CD4-positive, alpha-beta memory T cell (primary cell): ENCODE measurements at regions not wholly inside any gene's neighbourhood (a gene's known extent, or its start where the extent isn't known, plus 50 kb on each side); places are given as distances from the start of the nearest gene placed in this dataset.

Experiments used
- CTCF ChIA-PET: fragments of 350-600 bp; sonication (Branson Sonifier 250); formaldehyde crosslinking; loops from one replicate; lab custom pipeline; 2021; ENCODE audit warnings: inconsistent platforms; ENCODE audit not compliant: partially characterized antibody; lab: Charles Lee
- POLR2A ChIA-PET: fragments of 350-600 bp; sonication (Branson Sonifier 250); formaldehyde crosslinking; loops from one replicate; lab custom pipeline; 2021; ENCODE audit not compliant: partially characterized antibody; lab: Charles Lee
- DNase-seq, 5 donors: peaks; one replicate each; pipeline versions ENCODE4 v3.0.0 to v3.0.0-alpha.2; 2020 to 2022; ENCODE audit warnings: mixed read lengths in 1 of 5
- H3K27ac ChIP-seq: one replicate; pipeline ENCODE4 v1.7.0; 2013; ENCODE audit warnings: low read depth, low read length
- H3K27me3 ChIP-seq: 2 replicates; pipeline ENCODE4 v1.7.0; 2013; ENCODE audit warnings: mild to moderate bottlenecking, low read length, moderate library complexity; ENCODE audit not compliant: insufficient read depth
- H3K36me3 ChIP-seq: 2 replicates; pipeline ENCODE4 v1.7.0; 2013; ENCODE audit warnings: mild to moderate bottlenecking, low read length, moderate library complexity; ENCODE audit not compliant: insufficient read depth
- H3K4me1 ChIP-seq: 2 replicates; pipeline ENCODE4 v1.7.0; 2013; ENCODE audit warnings: mild to moderate bottlenecking, low read length, moderate library complexity; ENCODE audit not compliant: insufficient read depth
- H3K4me3 ChIP-seq, 2 donors: one replicate each; pipeline ENCODE4 v1.7.0; 2013; ENCODE audit warnings: low read length in 2 of 2, mild to moderate bottlenecking in 1 of 2
- H3K9me3 ChIP-seq, 2 donors: one replicate each; pipeline ENCODE4 v1.7.0; 2013; ENCODE audit warnings: low read length in 2 of 2, control low read depth in 1 of 2; ENCODE audit not compliant: control insufficient read depth in 1 of 2
- H3K27ac Mint-ChIP-seq, 7 donors: one replicate each; pipeline ENCODE4 v1.8.0; 2020 to 2021; ENCODE audit warnings: mixed read lengths in 7 of 7, mild to moderate bottlenecking in 6 of 7, inconsistent platforms in 3 of 7, moderate library complexity in 3 of 7
- H3K27me3 Mint-ChIP-seq, 2 donors: one replicate each; pipeline ENCODE4 v1.8.0; 2020 to 2021; ENCODE audit warnings: mixed read lengths in 2 of 2
- H3K36me3 Mint-ChIP-seq, 2 donors: one replicate each; pipeline ENCODE4 v1.8.0; 2020 to 2021; ENCODE audit warnings: mixed read lengths in 2 of 2, inconsistent platforms in 1 of 2, mild to moderate bottlenecking in 1 of 2
- H3K4me1 Mint-ChIP-seq, 4 donors: one replicate each; pipeline ENCODE4 v1.8.0; 2020 to 2021; ENCODE audit warnings: mixed read lengths in 4 of 4, mild to moderate bottlenecking in 1 of 4
- H3K4me3 Mint-ChIP-seq, 8 donors: one replicate each; pipeline ENCODE4 v1.8.0; 2020 to 2021; ENCODE audit warnings: mixed read lengths in 8 of 8, mild to moderate bottlenecking in 7 of 8, moderate library complexity in 6 of 8, inconsistent platforms in 3 of 8
- H3K9me3 Mint-ChIP-seq, 8 donors: one replicate each; pipeline ENCODE4 v1.8.0; 2020 to 2021; ENCODE audit warnings: mixed read lengths in 8 of 8, mild to moderate bottlenecking in 5 of 8, inconsistent platforms in 3 of 8, moderate library complexity in 1 of 8
- intact Hi-C: fragments of 100-400 bp; cut with micrococcal nuclease; formaldehyde crosslinking; loops from one replicate; pipeline ENCODE4 v1.15.1; 2023

DNA sequence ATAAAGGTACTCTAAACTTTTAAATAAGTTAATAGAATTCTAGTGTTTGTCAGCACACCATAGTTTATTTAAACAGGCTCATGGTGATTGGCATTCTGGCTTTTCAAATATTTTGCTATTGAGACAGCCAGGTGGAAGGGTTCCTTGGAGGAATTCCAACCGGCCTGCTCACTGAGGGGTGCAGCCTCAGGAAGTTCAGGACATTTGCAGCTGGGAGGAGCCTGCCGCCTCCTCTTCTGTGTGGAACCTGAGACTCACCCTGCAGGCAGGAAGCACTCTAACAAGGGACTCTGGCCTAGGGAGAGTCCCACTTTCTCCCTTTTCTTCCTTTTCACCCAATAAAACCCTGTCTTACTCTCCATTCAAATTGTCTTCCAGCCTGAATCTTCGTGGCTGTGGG lies 1328.0 kb downstream of the FSTL5 start:
- no peaks in the 10 kb centered on the region for H3K36me3 Mint-ChIP-seq
- H3K27ac ChIP-seq: no peak overlapping the region
- H3K4me1 Mint-ChIP-seq: no peaks in the 10 kb centered on the region
- no peaks in the 10 kb centered on the region for H3K36me3 ChIP-seq
- ChIA-PET CTCF (no interaction called here), POLR2A (no interaction called here)
- H3K27me3 Mint-ChIP-seq: no peaks in the 10 kb centered on the region
- H3K4me3 Mint-ChIP-seq: no peak overlapping the region
- peaks cover 0 to 6% (median 1%) of the 10 kb centered on the region in 8 donors for H3K9me3 Mint-ChIP-seq
- no peaks in the 10 kb centered on the region for H3K27me3 ChIP-seq
- H3K27ac Mint-ChIP-seq: no peak overlapping the region
- H3K4me3 ChIP-seq: no peak overlapping the region
- no peak for DNase-seq
- H3K4me1 ChIP-seq: no peaks in the 10 kb centered on the region
- intact Hi-C loops: no loop called here
- no peaks in the 10 kb centered on the region for H3K9me3 ChIP-seq

DNA sequence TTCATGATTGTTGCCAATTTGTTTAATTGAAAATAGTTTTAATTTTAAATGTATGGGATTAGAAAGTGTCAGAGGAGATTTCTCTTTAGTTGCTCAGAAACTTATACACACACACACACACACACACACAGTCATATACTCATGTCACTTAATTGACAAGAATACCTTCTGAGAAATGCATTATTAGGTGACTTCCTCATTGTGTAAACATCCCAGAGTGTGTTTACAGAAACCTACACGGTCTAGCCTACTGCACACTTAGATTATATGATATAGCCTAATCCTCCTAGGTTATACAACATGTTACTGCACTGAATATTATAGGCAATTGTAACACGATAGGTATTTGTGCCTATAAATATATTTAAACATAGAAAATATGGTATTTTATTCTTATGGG lies 1327.4 kb downstream of the FSTL5 start:
- H3K27me3 ChIP-seq: no peaks in the 10 kb centered on the region
- Mint-ChIP-seq H3K4me1 (no peaks in the 10 kb centered on the region), H3K9me3 (peaks cover 0 to 6% (median 1%) of the 10 kb centered on the region in 8 donors), H3K36me3 (no peaks in the 10 kb centered on the region), H3K27me3 (no peaks in the 10 kb centered on the region), H3K4me3 (no peak overlapping the region), H3K27ac (no peak overlapping the region)
- no peak overlapping the region for H3K4me3 ChIP-seq
- ChIA-PET CTCF (no interaction called here), POLR2A (no interaction called here)
- H3K9me3 ChIP-seq: no peaks in the 10 kb centered on the region
- H3K27ac ChIP-seq: no peak overlapping the region
- H3K36me3 ChIP-seq: no peaks in the 10 kb centered on the region
- intact Hi-C loops: no loop called here
- no peaks in the 10 kb centered on the region for H3K4me1 ChIP-seq
- DNase-seq: no peak

DNA sequence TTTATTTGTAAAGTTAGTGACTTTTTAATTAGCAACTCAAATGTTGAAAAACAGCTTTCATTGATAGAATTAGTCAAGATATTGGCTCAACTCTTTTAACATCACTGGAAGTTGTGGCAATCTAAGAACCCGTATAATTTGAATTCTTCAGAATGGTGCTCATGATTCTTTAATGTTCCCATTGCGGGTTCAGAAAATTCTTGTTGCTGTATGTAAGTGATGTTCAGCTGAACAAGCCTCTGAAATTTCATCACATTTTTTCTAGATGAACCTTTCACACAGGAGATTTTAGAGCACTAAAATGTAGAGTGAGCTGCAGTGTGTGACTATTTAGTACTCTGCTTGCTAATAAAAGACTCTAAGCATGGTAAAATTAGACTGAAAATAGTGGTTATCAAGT lies 1317.7 kb downstream of the FSTL5 start:
- Histone ChIP-seq H3K27me3 (no peaks in the 10 kb centered on the region), H3K36me3 (no peaks in the 10 kb centered on the region), H3K4me1 (no peaks in the 10 kb centered on the region), H3K4me3 (no peak overlapping the region), H3K9me3 (no peaks in the 10 kb centered on the region), H3K27ac (no peak overlapping the region)
- Mint-ChIP-seq H3K4me3 (no peak overlapping the region), H3K36me3 (no peaks in the 10 kb centered on the region), H3K27me3 (no peaks in the 10 kb centered on the region), H3K9me3 (peaks cover 0 to 23% (median 8%) of the 10 kb centered on the region in 8 donors), H3K4me1 (no peaks in the 10 kb centered on the region), H3K27ac (no peak overlapping the region)
- no peak for DNase-seq
- intact Hi-C loops: no loop called here
- CTCF ChIA-PET: no interaction called here
- POLR2A ChIA-PET: no interaction called here

DNA sequence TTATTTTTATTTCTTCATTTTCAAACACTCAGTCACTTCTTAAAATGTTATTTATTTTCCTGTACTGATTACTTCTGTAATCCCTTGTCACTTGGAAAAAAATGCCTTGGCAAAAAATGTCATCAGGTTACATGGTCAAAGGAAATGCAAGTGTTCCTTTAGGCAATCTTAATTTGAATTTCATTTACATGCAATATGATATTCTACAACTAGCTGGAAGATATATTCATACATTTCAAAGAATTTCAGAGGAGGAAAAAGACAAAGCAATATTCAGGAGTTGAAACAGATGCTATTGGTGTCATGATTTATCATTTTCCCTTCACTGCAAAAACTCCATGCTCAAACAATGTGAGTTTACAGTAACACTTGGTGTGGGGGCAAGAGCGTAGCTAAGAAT lies 1316.6 kb downstream of the FSTL5 start:
- H3K27me3 ChIP-seq: no peaks in the 10 kb centered on the region
- Mint-ChIP-seq H3K4me1 (no peaks in the 10 kb centered on the region), H3K4me3 (no peak overlapping the region), H3K36me3 (no peaks in the 10 kb centered on the region), H3K27ac (no peak overlapping the region), H3K27me3 (no peaks in the 10 kb centered on the region), H3K9me3 (peaks cover 0 to 21% (median 8%) of the 10 kb centered on the region in 8 donors)
- ChIA-PET CTCF (no interaction called here), POLR2A (no interaction called here)
- intact Hi-C loops: no loop called here
- no peaks in the 10 kb centered on the region for H3K9me3 ChIP-seq
- H3K4me3 ChIP-seq: no peak overlapping the region
- no peak overlapping the region for H3K27ac ChIP-seq
- no peaks in the 10 kb centered on the region for H3K36me3 ChIP-seq
- no peak for DNase-seq
- no peaks in the 10 kb centered on the region for H3K4me1 ChIP-seq

DNA sequence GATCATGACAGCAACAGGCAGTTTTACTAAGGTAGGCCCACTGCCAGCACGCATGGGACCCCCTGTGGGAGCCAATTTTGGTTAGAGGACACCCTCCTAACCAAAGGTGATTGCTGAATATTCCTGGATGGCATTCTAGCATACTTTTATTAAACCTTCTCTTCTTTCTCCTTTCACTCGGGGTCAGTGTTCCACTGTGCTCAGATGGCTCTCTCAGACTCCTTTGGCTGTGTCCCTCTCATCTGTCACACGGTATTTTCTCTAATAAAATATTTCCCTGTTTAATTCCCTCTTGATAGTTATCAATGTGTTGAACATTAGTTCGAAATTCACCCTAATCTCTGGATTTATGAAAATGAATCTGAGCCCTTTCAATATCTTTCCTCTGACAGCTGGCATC lies 1315.3 kb downstream of the FSTL5 start:
- Mint-ChIP-seq H3K36me3 (no peaks in the 10 kb centered on the region), H3K9me3 (peaks cover 0 to 18% (median 7%) of the 10 kb centered on the region in 8 donors), H3K4me3 (no peak overlapping the region), H3K4me1 (no peaks in the 10 kb centered on the region), H3K27ac (no peak overlapping the region), H3K27me3 (no peaks in the 10 kb centered on the region)
- ChIA-PET CTCF (no interaction called here), POLR2A (no interaction called here)
- no peaks in the 10 kb centered on the region for H3K27me3 ChIP-seq
- H3K36me3 ChIP-seq: no peaks in the 10 kb centered on the region
- no peak overlapping the region for H3K4me3 ChIP-seq
- DNase-seq: no peak
- no peaks in the 10 kb centered on the region for H3K9me3 ChIP-seq
- no peak overlapping the region for H3K27ac ChIP-seq
- no peaks in the 10 kb centered on the region for H3K4me1 ChIP-seq
- intact Hi-C loops: no loop called here

DNA sequence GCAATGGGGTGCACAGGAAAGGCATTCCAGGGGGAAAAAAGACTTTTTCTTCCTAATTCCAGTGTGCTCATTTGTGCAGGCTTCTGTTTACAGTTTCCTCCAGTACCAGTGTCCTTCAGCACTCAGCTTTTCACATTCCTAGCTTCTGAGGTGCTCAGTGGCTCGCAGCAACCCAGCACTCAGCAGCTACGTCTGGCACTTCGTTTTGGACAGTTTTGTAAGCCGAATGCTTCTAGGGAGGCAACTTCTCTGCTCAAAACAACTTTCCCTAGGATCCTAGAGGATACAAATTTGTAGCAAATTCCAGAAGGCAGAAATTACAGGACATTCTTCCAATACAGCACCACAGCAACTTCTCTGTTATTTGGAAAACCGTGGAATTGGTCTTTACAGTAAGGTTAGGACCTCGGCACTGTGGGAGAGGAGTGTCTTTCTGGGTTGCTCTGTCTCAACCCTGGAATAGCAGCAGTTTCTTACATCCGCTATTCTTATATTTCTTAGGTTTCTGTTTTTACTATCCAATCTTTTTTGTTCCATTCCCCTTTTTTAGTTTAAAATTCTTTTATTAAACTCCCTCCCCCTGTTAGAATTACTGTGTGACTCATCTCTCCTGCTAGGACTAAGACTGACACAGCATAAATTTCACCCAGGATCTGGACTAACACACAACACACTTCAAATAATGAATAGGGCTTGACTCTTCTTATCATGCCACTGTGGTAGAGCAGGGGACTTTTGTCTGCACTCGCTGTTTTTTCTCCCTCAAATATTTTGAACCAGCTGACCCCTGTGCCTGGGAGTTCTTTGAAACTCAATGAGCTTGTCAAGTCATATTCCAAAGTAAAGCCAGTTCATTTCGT lies 1314.7 kb downstream of the FSTL5 start:
- no peaks in the 10 kb centered on the region for H3K36me3 Mint-ChIP-seq
- no peak overlapping the region for H3K4me3 Mint-ChIP-seq
- intact Hi-C loops: no loop called here
- ChIA-PET CTCF (no interaction called here), POLR2A (no interaction called here)
- H3K27me3 ChIP-seq: no peaks in the 10 kb centered on the region
- no peak for DNase-seq
- no peaks in the 10 kb centered on the region for H3K27me3 Mint-ChIP-seq
- H3K4me1 ChIP-seq: no peaks in the 10 kb centered on the region
- H3K27ac Mint-ChIP-seq: peak overlapping the region in 1 of 7 donors; percentile 48
- H3K9me3 ChIP-seq: no peaks in the 10 kb centered on the region
- no peaks in the 10 kb centered on the region for H3K4me1 Mint-ChIP-seq
- H3K4me3 ChIP-seq: no peak overlapping the region
- no peaks in the 10 kb centered on the region for H3K36me3 ChIP-seq
- H3K27ac ChIP-seq: no peak overlapping the region
- H3K9me3 Mint-ChIP-seq: peaks cover 0 to 18% (median 6%) of the 10 kb centered on the region in 8 donors

DNA sequence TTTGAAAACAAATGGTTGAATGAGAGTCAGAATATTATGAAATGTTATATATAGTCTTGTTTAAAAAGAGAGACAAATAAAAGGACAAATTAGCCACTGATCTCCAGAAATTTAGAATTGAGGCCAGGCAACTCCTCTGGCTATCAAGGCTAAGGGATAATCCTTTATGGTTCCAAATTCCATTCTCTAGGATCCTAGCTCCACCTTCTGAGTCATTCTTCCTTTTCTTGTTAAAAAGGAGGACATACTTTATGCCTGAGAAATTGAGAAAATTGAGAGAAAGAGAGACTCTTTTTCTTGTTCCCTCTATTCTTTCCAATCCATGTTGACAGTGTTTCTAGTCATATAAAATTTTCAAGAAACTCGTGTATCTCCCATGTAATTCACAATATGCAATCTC lies 1299.5 kb downstream of the FSTL5 start:
- DNase-seq: no peak
- ChIA-PET POLR2A (no interaction called here), CTCF (no interaction called here)
- no peaks in the 10 kb centered on the region for H3K27me3 ChIP-seq
- no peak overlapping the region for H3K27ac ChIP-seq
- no peaks in the 10 kb centered on the region for H3K36me3 ChIP-seq
- H3K4me3 ChIP-seq: no peak overlapping the region
- no peaks in the 10 kb centered on the region for H3K9me3 ChIP-seq
- no peaks in the 10 kb centered on the region for H3K4me1 ChIP-seq
- Mint-ChIP-seq H3K36me3 (no peaks in the 10 kb centered on the region), H3K4me3 (no peak overlapping the region), H3K9me3 (peaks cover 0 to 5% (median 3%) of the 10 kb centered on the region in 8 donors), H3K27ac (no peak overlapping the region), H3K27me3 (no peaks in the 10 kb centered on the region), H3K4me1 (no peaks in the 10 kb centered on the region)
- intact Hi-C loops: no loop called here
